ENCODE measurements at regions not wholly inside any gene's neighbourhood (a gene's known extent, or its start where the extent isn't known, plus 50 kb on each side); places are given as distances from the start of the nearest gene placed in this dataset.

- Histone ChIP-seq H3K36me3 (no peaks in the 10 kb centered on the region), H3K27ac (no peak overlapping the region), H3K4me1 (peaks cover 0 to 10% (median 0%) of the 10 kb centered on the region in 6 donors), H3K27me3 (replicated peaks in 1 of 7) (peaks cover 0 to 6% (median 0%) of the 10 kb centered on the region in 7 donors), H3K9me3 (no peaks in the 10 kb centered on the region), H3K4me3 (no peak overlapping the region)
- TF ChIP-seq POLR2A (IDR thresholded peaks at IDR 0.05) (no peak), POLR2AphosphoS5 (IDR thresholded peaks at IDR 0.05) (peak in 1 of 3 donors; percentile 7)
- WGBS, 5 donors: 62 to 67% (median 65%) methylated on average over 16 of the region's 16 CpGs
- peak; percentile 64 for DNase-seq
- intact Hi-C loops (cut with DNase I; ENCODE audit: low total_unique reads): no loop called here
Observed at GRCh38 chr19:30116984-30117555, 175.0 kb downstream of the URI1 start.

- no peak for TF ChIP-seq POLR2A (IDR thresholded peaks at IDR 0.05)
- intact Hi-C loops (cut with DNase I; ENCODE audit: low total_unique reads): no loop called here
- Histone ChIP-seq H3K4me3 (no peak overlapping the region), H3K27ac (no peak overlapping the region), H3K9me3 (no peaks in the 10 kb centered on the region), H3K27me3 (replicated peaks in 1 of 7) (peaks cover 0 to 6% (median 0%) of the 10 kb centered on the region in 7 donors), H3K36me3 (no peaks in the 10 kb centered on the region), H3K4me1 (peaks cover 0 to 4% (median 0%) of the 10 kb centered on the region in 6 donors)
- 78 to 92% (median 89%) methylated on average over 6 to 12 of the region's 12 CpGs for WGBS, 5 donors
- peak; percentile 69 for DNase-seq
Observed at GRCh38 chr19:30117636-30118145, 175.7 kb downstream of the URI1 start.

- intact Hi-C loops (cut with DNase I; ENCODE audit: low total_unique reads): no loop called here
- H3K4me1 ChIP-seq: peaks cover 0 to 4% (median 0%) of the 10 kb centered on the region in 6 donors
Observed at GRCh38 chr19:30118221-30118620, 176.2 kb downstream of the URI1 start.

GRCh38 chr19:30118760-30119159, 176.7 kb downstream of the URI1 start:
- intact Hi-C loops (cut with DNase I; ENCODE audit: low total_unique reads): no loop called here
- Histone ChIP-seq H3K4me3 (no peak overlapping the region), H3K4me1 (peaks cover 0 to 4% (median 0%) of the 10 kb centered on the region in 6 donors), H3K9me3 (no peaks in the 10 kb centered on the region), H3K36me3 (no peaks in the 10 kb centered on the region), H3K27me3 (replicated peaks in 1 of 7) (peaks cover 0 to 6% (median 0%) of the 10 kb centered on the region in 7 donors), H3K27ac (no peak overlapping the region)
- WGBS, 5 donors: 73 to 83% (median 79%) methylated on average over 10 to 12 of the region's 12 CpGs
- TF ChIP-seq POLR2AphosphoS5 (IDR thresholded peaks at IDR 0.05) (no peak), POLR2A (IDR thresholded peaks at IDR 0.05) (no peak), CTCF (IDR thresholded peaks at IDR 0.05 in 8 of 11, conservative IDR thresholded peaks at IDR 0.05 in 3 of 11) (no peak)
- DNase-seq: peak; percentile 49

More at GRCh38 chr19:30118221-30118620, 176.2 kb downstream of the URI1 start:
- no peak for DNase-seq
- H3K4me3 ChIP-seq: no peak overlapping the region
- no peak overlapping the region for H3K27ac ChIP-seq
- TF ChIP-seq POLR2A (IDR thresholded peaks at IDR 0.05) (no peak), CTCF (IDR thresholded peaks at IDR 0.05 in 8 of 11, conservative IDR thresholded peaks at IDR 0.05 in 3 of 11) (no peak), POLR2AphosphoS5 (IDR thresholded peaks at IDR 0.05) (no peak)
- no peaks in the 10 kb centered on the region for H3K9me3 ChIP-seq
- H3K36me3 ChIP-seq: no peaks in the 10 kb centered on the region
- 82 to 91% (median 88%) methylated on average over 11 of the region's 11 CpGs for WGBS, 5 donors
- peaks cover 0 to 6% (median 0%) of the 10 kb centered on the region in 7 donors for H3K27me3 ChIP-seq (replicated peaks in 1 of 7)

- 68 to 80% (median 76%) methylated on average over 9 to 12 of the region's 12 CpGs for WGBS, 5 donors
- TF ChIP-seq CTCF (IDR thresholded peaks at IDR 0.05 in 8 of 11, conservative IDR thresholded peaks at IDR 0.05 in 3 of 11): no peak
- no peak for TF ChIP-seq POLR2A (IDR thresholded peaks at IDR 0.05)
- TF ChIP-seq POLR2AphosphoS5 (IDR thresholded peaks at IDR 0.05): no peak
Observed at GRCh38 chr19:30119180-30119908, 177.3 kb downstream of the URI1 start.

More at GRCh38 chr19:30119180-30119908, 177.3 kb downstream of the URI1 start:
- H3K27me3 ChIP-seq (replicated peaks in 1 of 7): peaks cover 0 to 6% (median 0%) of the 10 kb centered on the region in 7 donors
- H3K4me1 ChIP-seq: peaks cover 0 to 4% (median 0%) of the 10 kb centered on the region in 6 donors
- no peak overlapping the region for H3K4me3 ChIP-seq
- H3K9me3 ChIP-seq: no peaks in the 10 kb centered on the region
- DNase-seq: peak; percentile 65
- intact Hi-C loops (cut with DNase I; ENCODE audit: low total_unique reads): no loop called here
- no peak overlapping the region for H3K27ac ChIP-seq
- H3K36me3 ChIP-seq: no peaks in the 10 kb centered on the region
